HAP-1 (cell line): ENCODE measurements at regions not wholly inside any gene's neighbourhood (a gene's known extent, or its start where the extent isn't known, plus 50 kb on each side); places are given as distances from the start of the nearest gene placed in this dataset.

Experiments
- DNase-seq, 2 experiments: peaks; one replicate each; pipeline ENCODE4 v3.0.0-alpha.2; 2016 to 2020; ENCODE audit warnings: low spot score in 2 of 2
- H3K27me3 ChIP-seq: fragments of 250-450 bp; sonication (Bioruptor Pico); 2 replicates; pipeline ENCODE4 v1.5.1; 2020; ENCODE audit warnings: low read depth, mild to moderate bottlenecking, moderate library complexity
- H3K36me3 ChIP-seq: fragments of 250-450 bp; sonication (Bioruptor Pico); replicated peaks from 2 replicates; pipeline ENCODE4 v1.5.1; 2020; ENCODE audit warnings: mild to moderate bottlenecking
- H3K4me1 ChIP-seq: fragments of 250-450 bp; sonication (Bioruptor Pico); 2 replicates; pipeline ENCODE4 v1.5.1; 2020; ENCODE audit warnings: mild to moderate bottlenecking
- H3K4me3 ChIP-seq: fragments of 250-450 bp; sonication (Bioruptor Pico); 2 replicates; pipeline ENCODE4 v1.5.1; 2020; ENCODE audit warnings: mild to moderate bottlenecking, moderate library complexity
- H3K9me3 ChIP-seq: fragments of 250-450 bp; sonication (Bioruptor Pico); 2 replicates; pipeline ENCODE4 v1.5.1; 2020; ENCODE audit warnings: mild to moderate bottlenecking, moderate library complexity
- in situ Hi-C: fragments of 300-500 bp; cut with MboI; formaldehyde crosslinking; loops from 3 replicates; pipeline ENCODE4 v1.14.3; 2020; ENCODE audit warnings: low sequenced_read_pairs, inconsistent platforms, mixed read lengths

DNA sequence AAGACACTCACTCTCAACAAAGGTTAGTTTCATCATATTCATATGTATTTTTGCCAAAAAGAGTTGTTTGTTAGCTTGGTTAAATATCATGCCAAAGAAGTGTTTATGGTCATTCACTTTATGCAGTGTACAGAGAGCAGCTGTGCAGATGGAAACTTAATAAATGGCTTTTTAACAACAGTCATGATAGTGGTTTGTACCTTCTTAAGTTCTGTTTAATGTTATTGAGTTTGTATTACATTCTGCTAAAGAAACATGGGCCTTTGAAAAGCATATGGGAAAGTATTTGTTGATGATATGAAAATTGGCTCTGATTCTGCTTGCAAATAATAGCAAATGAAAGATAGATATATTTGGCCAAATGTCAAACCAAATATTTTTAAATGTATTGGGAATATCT lies 607.3 kb downstream of the NCAM2 start:
- Histone ChIP-seq H3K9me3 (no peaks in the 10 kb centered on the region), H3K4me3 (no peak overlapping the region), H3K4me1 (no peaks in the 10 kb centered on the region), H3K36me3 (no peaks in the 10 kb centered on the region), H3K27me3 (no peaks in the 10 kb centered on the region)
- in situ Hi-C loops, result no loop called here
- DNase-seq, result no peak

DNA sequence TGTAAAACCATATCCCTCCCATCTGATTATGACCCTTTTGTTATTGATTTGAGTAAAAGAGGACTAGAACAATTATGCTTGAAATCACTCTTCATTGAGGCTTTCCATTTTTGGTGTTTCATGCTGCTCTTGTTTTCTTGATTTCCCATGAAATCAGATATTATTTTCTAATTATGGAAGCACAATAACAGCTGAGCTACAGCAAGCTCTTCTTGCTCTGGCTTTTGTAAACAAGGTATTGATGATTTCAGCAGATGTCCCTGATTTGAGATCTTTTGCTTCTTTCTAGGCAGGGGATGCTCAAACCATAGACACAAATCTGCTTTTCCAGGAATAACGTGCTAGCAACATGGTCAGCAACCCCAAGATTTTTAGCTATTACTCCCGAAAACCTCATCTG lies 607.8 kb downstream of the NCAM2 start:
- Histone ChIP-seq H3K4me1 (no peaks in the 10 kb centered on the region), H3K9me3 (no peaks in the 10 kb centered on the region), H3K36me3 (no peaks in the 10 kb centered on the region), H3K27me3 (no peaks in the 10 kb centered on the region), H3K4me3 (no peak overlapping the region)
- in situ Hi-C loops, result no loop called here
- no peak for DNase-seq

DNA sequence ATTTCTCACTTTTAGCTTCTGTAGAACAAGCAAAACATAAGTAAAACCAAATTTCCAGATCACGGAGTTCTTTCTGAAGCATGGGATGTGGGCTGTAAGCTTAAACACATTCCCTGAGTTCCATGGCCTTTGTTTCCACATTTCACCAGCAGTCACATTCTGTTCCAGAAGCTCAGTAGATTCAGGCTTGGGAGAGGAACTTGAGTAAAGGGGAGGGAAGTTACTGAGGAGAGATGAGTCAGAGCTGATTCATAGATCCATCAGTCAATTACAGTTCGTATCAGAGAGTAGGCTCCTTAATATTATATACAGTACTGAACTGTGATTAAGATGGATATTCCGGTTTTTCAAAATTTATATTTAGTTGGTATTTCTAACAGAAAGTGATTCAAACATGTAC lies 614.3 kb downstream of the NCAM2 start:
- Histone ChIP-seq H3K9me3 (no peaks in the 10 kb centered on the region), H3K4me3 (no peak overlapping the region), H3K27me3 (no peaks in the 10 kb centered on the region), H3K4me1 (no peaks in the 10 kb centered on the region), H3K36me3 (no peaks in the 10 kb centered on the region)
- in situ Hi-C loops, result no loop called here
- no peak for DNase-seq

DNA sequence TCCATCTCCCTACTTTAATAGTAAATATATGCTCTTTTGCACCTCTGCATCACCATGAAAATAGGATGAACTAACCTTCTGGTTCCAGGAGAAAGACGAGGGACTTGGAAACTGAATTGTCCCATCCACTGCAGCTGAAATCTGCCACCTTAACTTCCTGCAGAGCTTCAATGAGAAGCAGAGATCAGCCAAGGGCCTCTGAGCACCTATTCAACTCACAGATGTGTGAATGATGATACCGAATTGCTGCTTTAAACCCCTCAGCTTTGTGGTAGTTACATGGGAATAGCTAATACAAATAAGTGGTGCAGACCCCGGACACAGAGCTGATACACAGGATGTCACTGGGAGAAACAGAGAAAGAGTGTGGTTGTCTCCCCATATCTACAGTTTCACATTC lies 616.8 kb downstream of the NCAM2 start:
- in situ Hi-C loops, result no loop called here

DNA sequence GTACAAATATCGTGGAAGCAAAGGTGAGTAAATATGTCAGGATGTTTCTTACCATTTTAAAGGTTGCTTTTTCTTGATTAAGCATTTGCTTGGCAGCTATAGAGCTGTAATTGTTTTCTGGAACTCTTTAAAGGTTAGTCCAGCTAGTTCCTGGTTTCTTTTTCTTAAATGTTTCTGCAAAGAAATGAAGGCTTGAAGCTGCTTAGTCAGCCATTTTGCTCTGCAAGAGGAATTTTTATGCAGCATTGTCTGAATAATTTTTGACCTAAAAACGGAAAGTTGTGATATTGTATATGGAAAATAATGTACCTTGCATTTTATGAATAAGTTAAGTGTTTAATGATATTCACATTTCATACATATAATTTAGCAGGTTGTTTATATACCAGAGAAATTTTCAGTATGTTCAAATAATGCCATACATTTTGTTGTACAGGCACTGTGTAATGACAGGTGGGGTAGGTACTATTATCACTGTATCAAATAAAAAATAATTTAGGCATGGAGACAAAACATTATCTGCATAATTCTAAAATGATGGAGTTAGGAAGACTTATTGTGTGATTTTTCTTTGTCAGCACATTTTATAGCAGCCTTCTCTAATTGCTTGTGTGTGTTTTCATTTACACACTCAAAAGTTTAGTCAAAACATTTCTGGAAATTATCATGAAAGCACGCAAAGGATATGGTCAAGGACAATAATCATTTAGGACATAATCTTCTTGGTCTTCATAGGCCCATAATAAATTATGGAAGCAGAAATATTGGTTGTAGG lies 624.4 kb downstream of the NCAM2 start:
- Histone ChIP-seq H3K4me1 (no peaks in the 10 kb centered on the region), H3K36me3 (no peaks in the 10 kb centered on the region), H3K9me3 (no peaks in the 10 kb centered on the region), H3K4me3 (no peak overlapping the region), H3K27me3 (no peaks in the 10 kb centered on the region)
- DNase-seq, result no peak
- in situ Hi-C loops, result no loop called here

More for the DNA sequence above, 616.8 kb downstream of the NCAM2 start:
- H3K27me3 ChIP-seq, result no peaks in the 10 kb centered on the region
- no peaks in the 10 kb centered on the region for H3K4me1 ChIP-seq
- no peaks in the 10 kb centered on the region for H3K9me3 ChIP-seq
- DNase-seq, result no peak
- no peak overlapping the region for H3K4me3 ChIP-seq
- no peaks in the 10 kb centered on the region for H3K36me3 ChIP-seq

DNA sequence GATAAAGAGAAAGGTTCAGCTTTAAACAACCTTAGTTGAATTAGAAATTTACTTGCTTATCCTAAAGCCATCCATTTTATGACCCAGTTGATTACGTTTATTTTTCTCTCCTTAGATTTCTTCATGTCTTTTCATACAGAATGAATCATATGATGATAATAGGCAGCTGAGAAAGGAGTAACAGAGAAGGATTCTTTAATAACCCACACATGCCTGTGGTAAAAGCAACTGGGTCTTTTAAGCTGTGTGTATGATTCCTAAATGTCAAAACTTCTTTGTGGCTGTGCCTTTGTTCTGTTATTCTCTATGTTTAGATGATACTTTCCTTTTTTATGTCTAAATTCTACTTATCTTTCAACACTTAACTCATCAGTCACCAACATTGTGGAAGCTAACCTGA lies 626.5 kb downstream of the NCAM2 start:
- H3K36me3 ChIP-seq, result no peaks in the 10 kb centered on the region
- in situ Hi-C loops, result no loop called here
- no peaks in the 10 kb centered on the region for H3K4me1 ChIP-seq
- no peaks in the 10 kb centered on the region for H3K27me3 ChIP-seq
- no peak for DNase-seq
- H3K9me3 ChIP-seq, result no peaks in the 10 kb centered on the region
- H3K4me3 ChIP-seq, result no peak overlapping the region

DNA sequence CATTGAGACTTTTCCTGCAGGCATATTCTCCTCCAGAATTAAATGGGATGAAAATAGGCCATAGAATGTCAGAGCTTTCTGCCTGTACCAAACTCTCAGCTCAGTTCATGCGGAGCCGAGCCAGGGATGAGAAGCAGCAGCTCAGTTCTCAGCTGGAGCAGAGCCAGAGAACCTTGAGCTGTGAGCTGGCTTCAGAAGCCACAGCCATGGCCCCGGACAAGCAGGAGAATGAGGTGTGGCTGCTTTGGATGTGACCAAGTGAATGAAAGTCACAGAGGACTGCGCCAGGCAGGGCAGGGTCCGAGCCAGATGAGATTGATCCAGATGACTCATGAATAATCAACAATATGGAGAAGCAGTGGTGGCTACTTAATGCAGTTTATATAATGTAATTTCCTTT lies 633.8 kb downstream of the NCAM2 start:
- H3K36me3 ChIP-seq, result no peaks in the 10 kb centered on the region
- H3K4me3 ChIP-seq, result no peak overlapping the region
- DNase-seq, result no peak
- no peaks in the 10 kb centered on the region for H3K9me3 ChIP-seq
- in situ Hi-C loops, result no loop called here
- no peaks in the 10 kb centered on the region for H3K27me3 ChIP-seq
- H3K4me1 ChIP-seq, result no peaks in the 10 kb centered on the region

DNA sequence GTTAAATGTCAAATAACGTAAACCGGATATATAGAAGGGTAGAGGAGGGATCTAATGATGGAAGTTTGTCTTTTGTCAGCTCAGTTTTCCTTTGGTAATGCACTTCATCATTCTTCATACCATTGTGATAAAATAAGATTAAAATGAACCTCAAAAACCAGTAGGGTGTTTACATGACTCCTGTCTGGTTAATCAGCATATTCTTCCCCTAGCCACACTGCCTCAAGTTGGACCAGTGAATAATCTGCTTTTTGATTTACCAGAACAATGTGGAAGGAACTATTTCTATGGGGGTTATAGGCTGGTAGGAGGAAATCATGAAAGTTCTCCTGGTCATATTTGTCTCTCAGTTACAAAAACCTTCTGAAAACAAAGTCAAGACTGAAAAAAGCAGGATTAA lies 634.7 kb downstream of the NCAM2 start:
- no peak for DNase-seq
- Histone ChIP-seq H3K36me3 (no peaks in the 10 kb centered on the region), H3K27me3 (no peaks in the 10 kb centered on the region), H3K9me3 (no peaks in the 10 kb centered on the region), H3K4me1 (no peaks in the 10 kb centered on the region), H3K4me3 (no peak overlapping the region)
- in situ Hi-C loops, result no loop called here

DNA sequence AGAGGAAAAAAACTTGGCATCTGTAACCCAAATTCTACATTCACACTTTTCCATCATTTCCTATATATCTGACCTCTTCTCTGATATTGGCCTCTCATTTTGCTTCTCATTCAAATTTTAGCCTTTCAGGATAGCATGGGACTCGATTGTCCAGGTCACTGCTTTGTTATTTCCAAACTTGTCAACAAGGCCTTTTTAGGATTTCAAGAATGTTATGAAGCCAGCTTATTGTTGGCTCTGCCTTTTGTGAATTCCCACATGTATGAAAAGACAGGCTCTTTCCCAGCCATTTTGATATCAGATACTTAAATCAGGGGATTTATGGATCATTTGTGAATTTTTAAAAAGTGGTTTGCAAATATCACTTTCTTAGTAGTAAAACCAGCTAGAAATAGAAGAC lies 663.5 kb downstream of the NCAM2 start:
- no peaks in the 10 kb centered on the region for H3K27me3 ChIP-seq
- H3K4me1 ChIP-seq, result no peaks in the 10 kb centered on the region
- H3K36me3 ChIP-seq, result no peaks in the 10 kb centered on the region
- H3K4me3 ChIP-seq, result no peak overlapping the region
- no peaks in the 10 kb centered on the region; the same call in 1 of the 2 replicates for H3K9me3 ChIP-seq
- DNase-seq, result no peak
- in situ Hi-C loops, result no loop called here

DNA sequence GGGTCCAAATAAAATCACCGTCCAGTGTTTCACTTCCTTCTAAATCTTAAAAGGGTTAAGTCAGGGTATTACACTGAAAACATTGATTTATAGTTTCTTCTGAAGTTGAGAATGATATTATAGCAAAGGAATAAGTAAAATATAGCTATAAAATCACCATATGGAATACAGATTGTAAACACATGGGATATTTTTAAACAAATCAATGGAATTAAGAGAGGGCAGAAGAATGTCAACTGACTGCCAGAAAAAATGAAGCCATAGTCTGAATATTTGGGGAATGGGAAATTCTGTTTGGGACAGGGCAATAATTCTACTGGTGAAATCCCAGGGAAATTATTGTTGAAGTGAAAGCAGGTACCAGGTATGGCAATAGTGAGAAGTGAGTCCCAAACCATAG lies 664.6 kb downstream of the NCAM2 start:
- H3K9me3 ChIP-seq, result no peaks in the 10 kb centered on the region; the same call in 1 of the 2 replicates
- H3K36me3 ChIP-seq, result no peaks in the 10 kb centered on the region
- H3K27me3 ChIP-seq, result no peaks in the 10 kb centered on the region
- no peak for DNase-seq
- H3K4me1 ChIP-seq, result no peaks in the 10 kb centered on the region
- H3K4me3 ChIP-seq, result no peak overlapping the region
- in situ Hi-C loops, result no loop called here

DNA sequence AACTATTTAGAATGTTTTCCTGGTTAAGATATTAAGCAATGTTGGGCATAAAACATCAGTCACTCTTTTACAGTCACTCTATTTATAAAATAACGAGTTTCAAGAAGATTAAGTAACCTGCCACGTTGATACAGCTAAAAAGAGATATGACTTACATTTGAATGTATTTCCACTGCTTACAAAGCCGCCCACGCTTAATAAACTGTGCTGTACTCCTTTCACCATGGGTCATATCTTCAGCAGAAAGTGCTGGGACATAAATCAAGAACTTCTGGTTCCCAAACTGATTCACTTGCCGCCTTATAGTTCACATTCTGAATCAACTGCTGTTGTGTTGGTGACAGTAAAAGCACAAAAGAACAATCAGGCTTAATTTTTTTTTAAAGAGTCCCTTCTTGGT lies 666.7 kb downstream of the NCAM2 start:
- Histone ChIP-seq H3K4me3 (no peak overlapping the region), H3K36me3 (no peaks in the 10 kb centered on the region), H3K9me3 (no peaks in the 10 kb centered on the region), H3K27me3 (no peaks in the 10 kb centered on the region), H3K4me1 (no peaks in the 10 kb centered on the region)
- DNase-seq, result no peak
- in situ Hi-C loops, result no loop called here

DNA sequence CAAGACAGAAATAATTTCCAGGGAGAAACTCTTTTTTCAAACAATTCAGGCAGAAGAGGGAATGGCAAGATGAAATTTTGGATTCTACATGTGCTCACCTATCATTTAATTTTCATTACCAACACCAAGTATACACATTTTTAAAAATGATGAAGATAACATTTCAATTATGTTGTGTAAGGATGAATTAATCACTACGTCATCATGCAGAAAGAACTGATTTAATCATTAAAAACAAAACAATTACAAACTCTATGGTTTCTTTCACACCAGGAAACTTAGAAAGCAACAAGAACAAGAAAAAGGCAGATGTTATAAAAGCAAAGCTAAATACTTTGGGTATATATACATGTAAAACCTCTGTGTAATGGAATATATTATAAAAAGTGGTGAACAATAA lies 668.5 kb downstream of the NCAM2 start:
- in situ Hi-C loops, result no loop called here
- no peaks in the 10 kb centered on the region for H3K4me1 ChIP-seq

DNA sequence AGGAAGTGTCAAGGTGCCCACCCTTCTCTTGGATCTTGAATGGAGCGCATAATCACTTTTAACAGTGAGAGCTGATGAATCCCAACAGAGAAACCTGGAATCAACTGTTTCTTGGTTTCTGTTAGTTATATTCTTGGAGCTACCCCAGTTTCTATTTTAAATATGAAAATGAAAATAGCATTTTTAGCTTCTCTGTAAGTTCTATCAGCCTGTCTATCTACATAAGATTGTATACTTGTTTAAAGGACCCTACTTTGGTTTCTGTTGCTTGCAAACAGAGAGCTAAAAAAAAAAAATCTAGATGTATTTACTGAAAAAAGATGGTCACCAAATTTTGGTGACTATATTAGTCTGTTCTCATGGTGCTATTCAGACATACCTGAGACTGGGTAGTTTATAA lies 670.0 kb downstream of the NCAM2 start:
- Histone ChIP-seq H3K4me1 (no peaks in the 10 kb centered on the region), H3K36me3 (no peaks in the 10 kb centered on the region), H3K4me3 (no peak overlapping the region), H3K27me3 (no peaks in the 10 kb centered on the region), H3K9me3 (no peaks in the 10 kb centered on the region)
- in situ Hi-C loops, result no loop called here
- DNase-seq, result no peak

More for the DNA sequence above, 668.5 kb downstream of the NCAM2 start:
- Histone ChIP-seq H3K4me3 (no peak overlapping the region), H3K27me3 (no peaks in the 10 kb centered on the region), H3K9me3 (no peaks in the 10 kb centered on the region), H3K36me3 (no peaks in the 10 kb centered on the region)
- no peak for DNase-seq

DNA sequence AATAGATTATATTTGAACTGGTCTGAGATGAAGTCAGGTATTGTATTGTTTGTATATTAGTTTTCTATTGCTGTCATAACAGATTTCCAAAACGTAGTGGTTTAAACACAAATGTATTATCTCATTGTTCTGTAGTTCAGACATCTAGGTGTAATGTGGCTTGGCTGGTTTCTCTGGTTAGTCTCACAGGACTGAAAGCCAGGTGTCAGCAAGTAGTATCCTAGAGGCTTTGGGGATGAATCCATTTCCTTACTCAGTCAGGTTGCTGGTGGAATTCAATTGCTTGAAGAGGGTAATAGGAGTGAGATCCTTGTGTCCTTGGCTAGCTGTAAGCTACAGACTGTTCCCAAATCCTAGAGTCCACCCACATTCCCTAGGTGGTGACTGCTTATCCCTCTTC lies 675.8 kb downstream of the NCAM2 start:
- Histone ChIP-seq H3K36me3 (no peaks in the 10 kb centered on the region), H3K4me3 (no peak overlapping the region), H3K27me3 (no peaks in the 10 kb centered on the region), H3K4me1 (no peaks in the 10 kb centered on the region), H3K9me3 (no peaks in the 10 kb centered on the region)
- in situ Hi-C loops, result no loop called here
- no peak for DNase-seq

DNA sequence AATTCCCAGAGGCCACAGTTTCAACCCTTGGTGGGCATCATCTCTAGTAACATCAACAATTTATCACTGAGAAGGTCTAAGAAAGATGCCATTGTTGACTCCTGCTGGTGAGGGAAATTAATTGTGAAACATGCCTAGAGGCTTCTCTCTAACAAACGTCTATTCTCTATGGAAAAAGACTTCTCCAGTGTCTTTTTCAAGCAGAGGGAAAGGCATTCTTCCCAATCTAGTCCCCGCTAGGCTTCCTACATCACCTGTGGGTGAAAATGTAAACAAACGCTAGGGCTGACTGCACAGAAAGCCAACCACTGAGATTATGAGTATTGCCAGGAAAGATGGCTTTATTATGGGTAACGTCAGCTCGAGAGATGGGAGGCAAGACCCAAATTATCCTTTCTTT lies 677.4 kb downstream of the NCAM2 start:
- Histone ChIP-seq H3K4me3 (no peak overlapping the region), H3K9me3 (no peaks in the 10 kb centered on the region), H3K4me1 (no peaks in the 10 kb centered on the region), H3K27me3 (no peaks in the 10 kb centered on the region), H3K36me3 (no peaks in the 10 kb centered on the region)
- no peak for DNase-seq
- in situ Hi-C loops, result no loop called here
